C4-2B (cell line): ENCODE measurements at regions not wholly inside any gene's neighbourhood (a gene's known extent, or its start where the extent isn't known, plus 50 kb on each side); places are given as distances from the start of the nearest gene placed in this dataset.

Source experiments
- ZFX ChIP-seq: fragments of 450-650 bp; IDR thresholded peaks from 2 replicates; pipeline ENCODE4 v1.6.1; 2017
- TF ChIP-seq, protein P1 (sequence below): fragments of 450-650 bp; conservative IDR thresholded peaks from 2 replicates; pipeline ENCODE4 v1.5.1; 2017; ENCODE audit warnings: mild to moderate bottlenecking

DNA sequence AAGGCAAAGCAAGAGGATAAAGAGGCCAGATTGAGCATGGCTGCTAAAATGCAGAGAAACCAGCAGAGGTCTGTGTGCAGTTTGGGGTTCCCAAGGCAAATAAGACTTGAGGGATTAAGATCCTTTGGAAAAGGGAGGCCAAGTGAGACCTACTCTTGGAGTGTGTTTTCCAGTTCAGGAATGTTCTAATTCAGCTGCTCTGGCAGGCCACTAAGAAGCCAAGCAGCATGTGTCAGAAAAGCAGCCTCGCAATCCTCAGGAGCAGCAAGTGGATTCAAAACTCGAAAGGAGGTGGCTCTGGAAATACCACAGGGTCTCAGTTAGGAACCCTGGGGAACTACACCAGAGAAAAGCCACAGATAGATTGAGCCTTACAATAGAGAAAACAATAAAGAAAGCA lies 569.2 kb downstream of the METTL4 start:
- TF ChIP-seq, protein P1, sequence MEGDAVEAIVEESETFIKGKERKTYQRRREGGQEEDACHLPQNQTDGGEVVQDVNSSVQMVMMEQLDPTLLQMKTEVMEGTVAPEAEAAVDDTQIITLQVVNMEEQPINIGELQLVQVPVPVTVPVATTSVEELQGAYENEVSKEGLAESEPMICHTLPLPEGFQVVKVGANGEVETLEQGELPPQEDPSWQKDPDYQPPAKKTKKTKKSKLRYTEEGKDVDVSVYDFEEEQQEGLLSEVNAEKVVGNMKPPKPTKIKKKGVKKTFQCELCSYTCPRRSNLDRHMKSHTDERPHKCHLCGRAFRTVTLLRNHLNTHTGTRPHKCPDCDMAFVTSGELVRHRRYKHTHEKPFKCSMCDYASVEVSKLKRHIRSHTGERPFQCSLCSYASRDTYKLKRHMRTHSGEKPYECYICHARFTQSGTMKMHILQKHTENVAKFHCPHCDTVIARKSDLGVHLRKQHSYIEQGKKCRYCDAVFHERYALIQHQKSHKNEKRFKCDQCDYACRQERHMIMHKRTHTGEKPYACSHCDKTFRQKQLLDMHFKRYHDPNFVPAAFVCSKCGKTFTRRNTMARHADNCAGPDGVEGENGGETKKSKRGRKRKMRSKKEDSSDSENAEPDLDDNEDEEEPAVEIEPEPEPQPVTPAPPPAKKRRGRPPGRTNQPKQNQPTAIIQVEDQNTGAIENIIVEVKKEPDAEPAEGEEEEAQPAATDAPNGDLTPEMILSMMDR = no peak
- TF ChIP-seq ZFX = no peak
